H1 (cell line): ENCODE measurements at regions not wholly inside any gene's neighbourhood (a gene's known extent, or its start where the extent isn't known, plus 50 kb on each side); places are given as distances from the start of the nearest gene placed in this dataset.

Experiments used
- CTCF ChIA-PET: fragments of 300-600 bp; sonication (Branson Sonifier 250); formaldehyde crosslinking; loops from one replicate; lab custom pipeline; 2021; ENCODE audit not compliant: partially characterized antibody; lab: Charles Lee
- POLR2A ChIA-PET: fragments of 300-600 bp; sonication (Branson Sonifier 250); formaldehyde crosslinking; loops from one replicate; lab custom pipeline; 2021; ENCODE audit warnings: inconsistent platforms; ENCODE audit not compliant: partially characterized antibody; lab: Charles Lee
- DNase-seq, 2 experiments: peaks; one replicate each; pipeline versions ENCODE4 v3.0.0 to v3.0.0-alpha.2; 2010 to 2022; ENCODE audit warnings: low spot score in 2 of 2, low read depth in 1 of 2, mixed read lengths in 1 of 2
- FAIRE-seq: peaks from 2 replicates; lab custom pipeline; 2011; peaks lifted over from hg19 to GRCh38; lab: Jason Lieb, UNC
- H2AFZ ChIP-seq: 2 replicates; pipeline ENCODE4 v1.8.1; 2012; ENCODE audit warnings: low read length, inconsistent platforms
- H2AK5ac ChIP-seq: 2 replicates; pipeline ENCODE4 v1.6.1; 2013; ENCODE audit warnings: low read depth, low read length
- H2BK120ac ChIP-seq: replicated peaks from 2 replicates; pipeline ENCODE3; 2013; ENCODE audit warnings: low read depth, low read length, inconsistent platforms
- H2BK12ac ChIP-seq: 2 replicates; pipeline ENCODE4 v1.6.1; 2013; ENCODE audit warnings: low read depth, low read length
- H2BK15ac ChIP-seq: 2 replicates; pipeline ENCODE4 v1.6.1; 2013; ENCODE audit warnings: low read length
- H2BK20ac ChIP-seq: 2 replicates; pipeline ENCODE4 v1.6.1; 2013; ENCODE audit warnings: low read length
- H2BK5ac ChIP-seq: 2 replicates; pipeline ENCODE4 v1.6.1; 2013; ENCODE audit warnings: low read depth, low read length
- H3K14ac ChIP-seq: 2 replicates; pipeline ENCODE4 v1.6.1; 2013; ENCODE audit warnings: inconsistent platforms; ENCODE audit not compliant: insufficient read length
- H3K18ac ChIP-seq: 2 replicates; pipeline ENCODE4 v1.6.1; 2013; ENCODE audit warnings: low read length; ENCODE audit errors: extremely low read depth
- H3K23ac ChIP-seq: 2 replicates; pipeline ENCODE4 v1.6.1; 2013; ENCODE audit warnings: inconsistent platforms; ENCODE audit not compliant: insufficient read length
- H3K23me2 ChIP-seq: 2 replicates; pipeline ENCODE4 v1.6.1; 2013; ENCODE audit warnings: low read depth, low read length
- H3K27ac ChIP-seq: 2 replicates; pipeline ENCODE4 v1.6.1; 2011; ENCODE audit warnings: low read depth, low read length, inconsistent platforms
- H3K27me3 ChIP-seq, 4 experiments: replicated peaks in 1 of 4; 1 replicate in 1 of 4; 2 replicates in 3 of 4; pipeline versions ENCODE4 v1.6.1 to v1.8.1; 2011 to 2013; ENCODE audit warnings: low read length in 3 of 4, mild to moderate bottlenecking in 3 of 4, inconsistent platforms in 2 of 4, mixed read lengths in 2 of 4, moderate library complexity in 1 of 4; ENCODE audit not compliant: control insufficient read depth in 3 of 4, insufficient read depth in 3 of 4; ENCODE audit errors: extremely low read depth in 1 of 4
- H3K36me3 ChIP-seq, 4 experiments: 2 replicates each; pipeline versions ENCODE4 v1.6.1 to v1.8.1; 2011 to 2013; ENCODE audit warnings: mild to moderate bottlenecking in 4 of 4, low read length in 3 of 4, moderate library complexity in 2 of 4, control low read depth in 1 of 4, inconsistent platforms in 1 of 4; ENCODE audit not compliant: insufficient read depth in 4 of 4, control insufficient read depth in 2 of 4
- H3K4ac ChIP-seq: replicated peaks from 2 replicates; pipeline ENCODE3; 2013; ENCODE audit warnings: low read length, low read depth, mixed read lengths, inconsistent platforms; ENCODE audit not compliant: insufficient read length
- H3K4me1 ChIP-seq, 4 experiments: replicated peaks in 1 of 4; 1 replicate in 1 of 4; 2 replicates in 3 of 4; pipeline versions ENCODE4 v1.6.1 to v1.8.1; 2011 to 2013; ENCODE audit warnings: low read length in 3 of 4, inconsistent platforms in 2 of 4, mixed read lengths in 1 of 4; ENCODE audit not compliant: insufficient read depth in 4 of 4, control insufficient read depth in 3 of 4
- H3K4me2 ChIP-seq, 2 experiments: 2 replicates each; pipeline versions ENCODE4 v1.6.1 to v1.8.1; 2011 to 2013; ENCODE audit warnings: low read depth in 2 of 2, low read length in 2 of 2, control low read depth in 1 of 2, inconsistent platforms in 1 of 2, mild to moderate bottlenecking in 1 of 2; ENCODE audit not compliant: insufficient read depth in 1 of 2
- H3K4me3 ChIP-seq, 4 experiments: fragments of 200-600, 300-600 bp in 1 of 4; sonication (generic), shearing (Covaris generic), sonication (Bioruptor Twin) in 1 of 4; 2 replicates each; pipeline versions ENCODE4 v1.5.1 to v1.8.1; 2011 to 2016; ENCODE audit warnings: low read length in 4 of 4, low read depth in 3 of 4, control low read depth in 2 of 4, inconsistent platforms in 2 of 4, mild to moderate bottlenecking in 2 of 4, mixed read lengths in 1 of 4, moderate library complexity in 1 of 4; ENCODE audit not compliant: insufficient read depth in 2 of 4; ENCODE audit errors: extremely low read depth in 1 of 4
- H3K56ac ChIP-seq: replicated peaks from 2 replicates; pipeline ENCODE3; 2013; ENCODE audit warnings: low read depth, mild to moderate bottlenecking, mixed read lengths, low read length, inconsistent platforms; ENCODE audit not compliant: insufficient read length
- H3K79me1 ChIP-seq: 2 replicates; pipeline ENCODE4 v1.6.1; 2013; ENCODE audit warnings: low read depth, low read length, control low read depth
- H3K79me2 ChIP-seq, 2 experiments: 2 replicates each; pipeline versions ENCODE4 v1.6.1 to v1.8.1; 2012 to 2013; ENCODE audit warnings: low read length in 2 of 2, mild to moderate bottlenecking in 2 of 2, inconsistent platforms in 1 of 2; ENCODE audit not compliant: insufficient read depth in 2 of 2, control insufficient read depth in 1 of 2
- H3K9ac ChIP-seq, 4 experiments: replicated peaks in 1 of 4; 1 replicate in 1 of 4; 2 replicates in 3 of 4; pipeline versions ENCODE4 v1.6.1 to v1.8.1; 2011 to 2013; ENCODE audit warnings: low read depth in 3 of 4, low read length in 3 of 4, control low read depth in 2 of 4, mild to moderate bottlenecking in 2 of 4, moderate library complexity in 2 of 4, inconsistent platforms in 1 of 4; ENCODE audit errors: extremely low read depth in 1 of 4
- H3K9me3 ChIP-seq, 2 experiments: 2 replicates each; pipeline versions ENCODE4 v1.6.1 to v1.8.1; 2012 to 2013; ENCODE audit warnings: mild to moderate bottlenecking in 2 of 2, moderate library complexity in 2 of 2, control low read depth in 1 of 2, inconsistent platforms in 1 of 2, low read depth in 1 of 2, low read length in 1 of 2, mixed read lengths in 1 of 2; ENCODE audit not compliant: insufficient read depth in 2 of 2
- H4K20me1 ChIP-seq, 2 experiments: replicated peaks in 1 of 2; 2 replicates each; pipeline versions ENCODE3 to v1.8.1; 2011 to 2013; ENCODE audit warnings: inconsistent platforms in 2 of 2, low read length in 2 of 2, mild to moderate bottlenecking in 1 of 2; ENCODE audit not compliant: insufficient read depth in 2 of 2, control insufficient read depth in 1 of 2
- H4K5ac ChIP-seq: 2 replicates; pipeline ENCODE4 v1.6.1; 2013; ENCODE audit warnings: low read length, low read depth, mixed read lengths, inconsistent platforms; ENCODE audit not compliant: insufficient read length
- H4K8ac ChIP-seq: 2 replicates; pipeline ENCODE4 v1.8.0; 2013; ENCODE audit warnings: mild to moderate bottlenecking, moderate library complexity, low read length, inconsistent platforms; ENCODE audit not compliant: insufficient read depth; ENCODE audit errors: extremely low read depth
- H4K91ac ChIP-seq: replicated peaks from 2 replicates; pipeline ENCODE3; 2013; ENCODE audit warnings: low read length, mixed read lengths, inconsistent platforms; ENCODE audit not compliant: insufficient read length
- BACH1 ChIP-seq: IDR thresholded peaks from 2 replicates; pipeline ENCODE4 v1.6.1; 2012; ENCODE audit warnings: low read length, improper control_type of control experiment
- E2F6 ChIP-seq: IDR thresholded peaks from 2 replicates; pipeline ENCODE4 v1.6.1; 2012; ENCODE audit warnings: inconsistent platforms
- EP300 ChIP-seq, 2 experiments: IDR thresholded peaks; 1 replicate in 1 of 2; 2 replicates in 1 of 2; pipeline ENCODE4 v1.6.1; 2011 to 2012; ENCODE audit warnings: low read depth in 2 of 2, low read length in 2 of 2, mild to moderate bottlenecking in 2 of 2, borderline replicate concordance in 1 of 2, inconsistent platforms in 1 of 2, moderate library complexity in 1 of 2
- GABPA ChIP-seq: IDR thresholded peaks from 2 replicates; pipeline ENCODE4 v1.6.1; 2011; ENCODE audit warnings: mild to moderate bottlenecking, low read length, moderate library complexity, borderline replicate concordance; ENCODE audit not compliant: insufficient read depth
- KDM1A ChIP-seq: fragments of 200-600, 300-600 bp; sonication (generic); IDR thresholded peaks from 2 replicates; pipeline ENCODE4 v1.7.1; 2016; ENCODE audit warnings: mild to moderate bottlenecking, low read length, borderline replicate concordance
- POLR2AphosphoS5 ChIP-seq: IDR thresholded peaks from 2 replicates; pipeline ENCODE4 v1.6.1; 2011; ENCODE audit warnings: low read depth, low read length
- RNF2 ChIP-seq: fragments of 200-900, 300-1000 bp; sonication (generic); IDR thresholded peaks from 2 replicates; pipeline ENCODE4 v1.7.1; 2016; ENCODE audit warnings: borderline replicate concordance, low read depth, mild to moderate bottlenecking, antibody characterized with exemption, low read length; ENCODE audit not compliant: poor library complexity, severe bottlenecking; ENCODE audit errors: missing control alignments
- SAP30 ChIP-seq: fragments of 300-600 bp; sonication (generic); IDR thresholded peaks from 2 replicates; pipeline ENCODE4 v1.7.1; 2012; ENCODE audit warnings: low read length, moderate library complexity, mild to moderate bottlenecking, inconsistent platforms; ENCODE audit not compliant: insufficient read depth, insufficient replicate concordance
- SP4 ChIP-seq: IDR thresholded peaks from 2 replicates; pipeline ENCODE4 v1.6.1; 2012; ENCODE audit warnings: low read length, inconsistent platforms
- USF2 ChIP-seq: IDR thresholded peaks from 2 replicates; pipeline ENCODE4 v1.6.1; 2011; ENCODE audit warnings: low read length, improper control_type of control experiment
- WGBS, 2 experiments: shearing (Covaris generic) in 1 of 2; methylation state at CpG; one replicate each; pipeline versions ENCODE4 v1.1.6 to v1.1.7; 2013 to 2015; ENCODE audit warnings: low lambda C conversion rate in 2 of 2, mixed read lengths in 2 of 2, inconsistent platforms in 1 of 2, low coverage in 1 of 2, missing lambda C conversion rate in 1 of 2; ENCODE audit not compliant: insufficient replicate concordance in 2 of 2, insufficient coverage in 1 of 2, insufficient read length in 1 of 2; ENCODE audit errors: extremely low coverage in 1 of 2, missing lambda C conversion rate in 1 of 2; 5-methylcytosine and 5-hydroxymethylcytosine counted together

GRCh38 chr4:79497001-79497400 lies 89.0 kb upstream of the GK2 start:
- Histone ChIP-seq H2BK15ac (no peak overlapping the region), H3K9me3 (no peaks in the 10 kb centered on the region), H3K27me3 (no peaks in the 10 kb centered on the region), H2BK20ac (no peak overlapping the region), H4K5ac (no peak overlapping the region), H3K36me3 (no peaks in the 10 kb centered on the region), H3K4me2 (no peak overlapping the region), H3K14ac (no peak overlapping the region), H3K27ac (no peak overlapping the region), H3K23me2 (no peaks in the 10 kb centered on the region), H2BK12ac (no peak overlapping the region), H2BK120ac (no peak overlapping the region), H3K56ac (no peak overlapping the region), H2AFZ (no peak overlapping the region), H3K4me3 (no peak overlapping the region), H3K79me2 (no peaks in the 10 kb centered on the region), H2BK5ac (no peak overlapping the region), H4K20me1 (no peaks in the 10 kb centered on the region), H4K8ac (no peak overlapping the region), H3K23ac (no peak overlapping the region), H4K91ac (no peak overlapping the region), H2AK5ac (no peak overlapping the region), H3K4me1 (0 out of 7 replicates have a peak, but pooled peaks cover 0 to 2% (median 0%) of the 10 kb centered on the region in 4 experiments), H3K4ac (no peak overlapping the region), H3K18ac (no peak overlapping the region), H3K79me1 (no peaks in the 10 kb centered on the region), H3K9ac (no peak overlapping the region)
- ChIA-PET CTCF (no interaction called here), POLR2A (no interaction called here)
- FAIRE-seq (no peak), DNase-seq (no peak)
- WGBS, 2 experiments: 96% methylated on average over 1 of the region's 1 CpG; no CpG with 5 or more reads in 1 of the 2 experiments
- TF ChIP-seq EP300 (IDR thresholded peaks at IDR 0.05; ENCODE audit: borderline replicate concordance in 1 of 2, low read depth in 2 of 2, low read length in 2 of 2): no peak
- no peak for TF ChIP-seq SAP30
- no peak for TF ChIP-seq BACH1
- no peak for TF ChIP-seq USF2
- no peak for TF ChIP-seq SP4
- TF ChIP-seq RNF2: no peak
- no peak for TF ChIP-seq KDM1A
- TF ChIP-seq GABPA: no peak
- TF ChIP-seq POLR2AphosphoS5: no peak
- no peak for TF ChIP-seq E2F6
